K562 (cell line): ENCODE measurements at regions not wholly inside any gene's neighbourhood (a gene's known extent, or its start where the extent isn't known, plus 50 kb on each side); places are given as distances from the start of the nearest gene placed in this dataset.

Source experiments
- POLR2A ChIP-seq: fragments of 450-650 bp; conservative IDR thresholded peaks from 2 replicates; pipeline ENCODE4 v1.6.1; 2016
- ZNF124 ChIP-seq: sonication (generic); formaldehyde crosslinking; IDR thresholded peaks from 2 replicates; pipeline ENCODE4 v1.8.1; 2022; ENCODE audit warnings: missing genetic modification reagents

DNA sequence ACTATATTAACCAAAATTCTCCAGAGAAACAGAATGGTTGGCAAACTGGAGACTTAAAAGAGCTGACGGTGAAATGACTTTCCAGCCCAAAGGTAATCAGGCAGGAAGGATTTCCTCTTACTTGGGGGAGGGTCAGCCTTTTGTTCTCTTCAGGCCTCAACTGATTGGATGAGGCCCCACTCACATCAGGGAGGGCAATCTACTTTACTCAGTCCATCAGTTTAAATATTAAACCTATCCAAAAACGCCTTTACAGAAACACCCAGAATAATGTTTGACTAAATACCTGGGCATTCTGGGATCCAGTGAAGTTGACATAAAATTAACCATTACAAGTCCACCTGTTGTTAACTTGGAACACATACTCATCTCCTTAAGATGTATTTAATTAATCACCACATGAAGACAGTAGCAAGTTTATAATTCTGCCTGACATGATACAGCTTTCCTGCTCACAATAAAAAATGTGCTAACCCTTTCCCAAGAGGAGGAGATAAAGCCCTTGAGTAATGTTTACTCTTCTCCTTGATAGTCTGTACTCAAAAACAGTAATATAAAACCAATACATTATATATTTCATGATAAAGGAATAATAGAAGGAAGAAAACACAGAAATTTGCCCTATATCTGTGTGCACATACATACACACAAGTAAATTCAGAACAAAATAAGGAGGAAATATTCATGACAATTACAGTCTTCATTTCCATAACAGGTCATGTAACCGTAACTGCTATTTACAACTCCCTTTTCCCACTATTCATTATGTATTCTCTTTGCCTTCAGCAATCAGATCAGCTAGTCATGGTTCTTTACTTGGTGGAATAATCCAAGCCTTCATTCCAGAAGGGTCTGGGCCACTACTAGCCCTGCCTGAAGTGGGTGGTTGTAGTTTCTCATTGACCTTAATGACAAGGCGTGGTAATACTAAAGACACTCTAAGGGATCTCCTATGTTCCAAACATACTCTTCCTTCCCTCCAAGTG lies 107.5 kb upstream of the RUNX1 start:
- no peak for TF ChIP-seq ZNF124 (CRISPR knock-in tag)
- TF ChIP-seq POLR2A: no peak
